GM18520 (cell line): ENCODE measurements at regions not wholly inside any gene's neighbourhood (a gene's known extent, or its start where the extent isn't known, plus 50 kb on each side); places are given as distances from the start of the nearest gene placed in this dataset.

ENCODE experiments used
- ATAC-seq: cut with Tn5 transposase; IDR thresholded peaks from one replicate; pipeline ENCODE4 v1.9.1; 2021; ENCODE audit not compliant: unreplicated experiment

DNA sequence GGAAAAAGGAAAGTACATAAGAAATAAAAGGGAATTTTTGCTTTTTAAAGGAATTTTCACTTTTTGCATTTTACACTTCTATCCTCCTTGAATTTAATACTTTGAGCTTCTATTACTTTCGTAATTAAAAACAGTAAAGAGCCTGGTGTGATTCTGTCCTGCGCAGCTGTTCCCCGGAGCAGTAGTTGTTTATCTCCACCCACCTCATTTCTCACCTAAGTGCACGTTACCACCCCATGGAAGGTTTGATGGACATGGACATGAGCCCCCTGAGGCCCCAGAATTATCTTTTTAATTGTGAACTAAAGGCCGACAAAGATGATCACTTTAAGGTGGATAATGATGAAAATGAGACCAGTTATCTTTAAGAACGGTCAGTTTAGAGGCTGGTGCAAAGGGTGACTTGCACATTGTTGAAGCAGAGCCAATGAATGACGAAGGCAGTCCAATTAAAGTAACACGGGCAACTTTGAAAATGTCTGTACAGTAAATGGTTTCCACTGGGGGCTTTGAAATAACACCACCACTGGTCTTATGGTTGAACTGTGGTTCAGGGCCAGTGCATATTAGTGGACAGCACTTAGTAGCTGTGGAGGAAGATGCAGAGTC lies 52.1 kb upstream of the TEX13D start:
- ATAC-seq = no peak

DNA sequence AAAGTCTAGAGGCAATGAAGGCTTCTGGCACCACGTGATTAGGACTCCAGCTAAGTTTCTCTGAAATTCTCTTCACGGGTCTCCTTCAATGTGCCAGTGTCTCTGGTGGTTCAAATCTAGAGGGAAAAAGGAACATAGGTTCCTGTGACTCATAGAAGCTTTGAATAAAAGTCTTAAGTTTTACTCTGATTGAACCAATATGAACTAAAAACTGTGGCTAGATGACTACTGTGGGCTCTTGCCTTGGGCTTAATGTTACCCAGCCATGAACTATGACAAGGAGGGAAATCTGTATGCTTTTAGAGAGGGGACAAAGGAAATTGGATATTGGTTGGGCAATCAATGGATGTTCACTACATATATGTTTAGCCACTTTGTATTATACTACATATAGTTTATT lies 49.9 kb upstream of the TEX13D start:
- ATAC-seq = no peak
